SK-MEL-5 (cell line): ENCODE measurements at regions not wholly inside any gene's neighbourhood (a gene's known extent, or its start where the extent isn't known, plus 50 kb on each side); places are given as distances from the start of the nearest gene placed in this dataset.

ENCODE experiments used
- DNase-seq: peaks from one replicate; pipeline ENCODE4 v3.0.0-alpha.2; 2016; ENCODE audit warnings: low read depth, low spot score
- in situ Hi-C: cut with HindIII; loops from 2 replicates; pipeline ENCODE4 v1.10.0; 2016; ENCODE audit warnings: low sequenced_read_pairs, high pct_unique_total_duplicates, low pct_unique_long_range_greater_than_20kb

DNA sequence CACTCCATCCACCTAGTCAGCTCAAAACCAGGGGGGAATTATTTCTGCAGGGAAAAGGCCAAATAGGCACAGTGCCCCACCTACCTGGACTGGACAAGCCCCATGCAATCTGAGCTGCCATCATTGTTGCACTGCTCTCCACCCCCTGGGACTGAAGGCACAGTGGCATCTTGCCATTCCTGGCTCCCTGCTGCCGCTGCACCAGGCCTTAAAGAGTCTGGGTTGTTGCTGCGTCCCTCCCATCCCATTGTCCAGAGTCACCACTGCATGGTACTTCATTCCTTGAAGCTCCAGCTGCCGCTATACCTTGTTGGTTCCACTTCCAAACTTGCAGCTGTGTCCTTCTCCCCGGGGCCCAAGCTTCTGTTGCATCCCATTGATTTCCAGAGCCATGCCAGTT, 629.7 kb downstream of the STIM2 start:
- DNase-seq = no peak
- in situ Hi-C loops = no loop called here

- in situ Hi-C loops = no loop called here
- DNase-seq = no peak
Measured at GRCh38 chr4:27490766-27491165, 630.1 kb downstream of the STIM2 start.

- in situ Hi-C loops = no loop called here
- DNase-seq = no peak
Measured at GRCh38 chr4:27506401-27506800, 645.8 kb downstream of the STIM2 start.

DNA sequence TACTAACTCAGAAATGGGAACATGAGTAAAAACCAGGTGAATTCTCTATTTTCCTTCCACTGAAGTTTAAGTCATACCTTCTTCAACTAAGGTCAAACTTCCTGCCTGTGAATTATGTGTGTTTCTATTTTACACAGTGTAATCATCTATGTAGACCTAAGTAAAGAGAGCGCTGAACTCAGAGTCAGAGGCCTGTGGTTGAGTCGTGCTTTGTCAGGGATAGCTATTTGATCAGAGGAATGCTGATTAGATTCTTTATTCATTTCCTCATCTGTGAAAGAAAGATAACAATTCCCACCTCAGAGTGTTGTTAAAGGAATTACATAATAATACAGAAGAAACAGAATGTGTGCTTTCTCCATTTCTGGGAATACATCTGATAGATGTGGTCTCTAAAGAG, 654.1 kb downstream of the STIM2 start:
- DNase-seq = no peak
- in situ Hi-C loops = no loop called here

DNA sequence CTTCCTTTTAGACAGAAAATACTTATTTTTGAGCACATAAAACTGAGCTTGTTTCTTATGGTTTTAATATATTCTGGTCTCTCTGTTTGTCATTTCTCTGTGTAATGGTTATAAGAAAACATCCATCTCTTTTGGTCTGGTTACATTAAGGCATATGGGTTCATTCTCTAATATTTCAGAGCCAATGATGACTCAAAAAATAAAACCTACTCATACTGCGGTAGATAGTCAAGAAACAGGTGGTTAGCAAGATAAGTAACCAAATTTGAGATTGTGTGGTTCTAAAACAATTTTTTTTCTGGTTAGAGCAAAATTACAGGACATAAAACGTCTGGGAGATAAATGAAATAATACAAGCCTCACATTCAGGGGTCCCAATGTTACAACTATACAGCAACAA, 654.5 kb downstream of the STIM2 start:
- DNase-seq = no peak
- in situ Hi-C loops = no loop called here

DNA sequence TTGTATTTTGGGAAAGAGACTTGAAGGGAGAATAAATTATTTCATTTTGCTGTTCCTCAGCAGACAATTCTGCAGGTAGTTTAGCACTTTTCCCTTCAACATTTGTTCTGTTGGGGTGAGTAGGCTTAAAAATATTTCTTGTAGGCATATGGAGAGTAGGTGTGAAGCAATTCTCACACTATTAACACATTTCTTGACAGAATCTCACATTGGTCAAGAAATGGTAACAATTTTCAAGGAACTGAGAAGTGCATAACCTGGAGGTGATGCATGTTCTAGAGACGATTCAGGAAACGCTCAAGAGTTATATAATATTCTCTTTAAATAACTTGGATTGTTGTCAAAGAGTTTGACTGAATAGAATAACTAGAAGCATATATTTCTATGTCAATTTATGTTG, 658.2 kb downstream of the STIM2 start:
- no peak for DNase-seq
- in situ Hi-C loops = no loop called here

DNA sequence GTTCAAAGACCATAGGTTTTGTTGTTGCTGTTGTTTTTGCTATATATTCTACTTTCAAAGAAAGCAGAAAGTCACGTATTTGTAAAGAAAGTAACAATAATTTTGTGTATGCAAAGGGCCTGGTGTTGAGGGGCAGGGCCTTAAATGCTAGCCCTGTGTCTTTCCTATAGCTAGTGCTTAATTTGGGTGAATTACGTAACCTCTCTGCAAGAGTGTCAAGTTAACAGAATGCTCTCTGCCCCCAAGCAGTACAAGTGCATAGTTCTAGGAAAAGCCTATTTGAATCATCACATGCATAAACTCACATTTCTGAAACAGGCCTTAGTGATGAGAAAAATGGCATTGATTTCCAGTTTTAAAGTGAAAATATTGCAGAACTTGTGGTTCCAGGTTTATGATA, 663.6 kb downstream of the STIM2 start:
- in situ Hi-C loops = no loop called here
- no peak for DNase-seq

GRCh38 chr4:27534488-27534887, 673.8 kb downstream of the STIM2 start:
- in situ Hi-C loops = no loop called here
- no peak for DNase-seq

- DNase-seq = peak; percentile 1
- in situ Hi-C loops = no loop called here
Measured at GRCh38 chr4:27568236-27568951, 707.8 kb downstream of the STIM2 start.

GRCh38 chr4:27568952-27569319, 708.3 kb downstream of the STIM2 start:
- in situ Hi-C loops = no loop called here
- DNase-seq = no peak

DNA sequence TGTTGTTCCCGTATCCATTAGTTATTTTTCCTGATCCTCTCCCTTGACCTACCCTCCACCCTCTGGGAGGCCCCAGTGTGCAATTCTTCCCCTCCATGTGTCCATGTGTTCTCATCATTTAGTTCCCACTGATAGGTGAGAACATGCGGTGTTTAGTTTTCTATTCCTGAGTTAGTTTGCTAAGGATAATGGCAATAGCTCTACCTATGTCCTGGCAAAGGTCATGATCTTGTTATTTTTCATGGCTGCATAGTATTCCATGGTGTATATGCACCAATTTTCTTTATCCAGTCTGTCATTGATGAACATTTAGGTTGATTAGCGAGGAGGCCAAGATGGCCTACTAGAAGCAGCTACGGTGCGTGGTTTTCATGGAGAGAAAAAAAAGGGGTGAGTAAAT, 714.1 kb downstream of the STIM2 start:
- no peak for DNase-seq
- in situ Hi-C loops = no loop called here

DNA sequence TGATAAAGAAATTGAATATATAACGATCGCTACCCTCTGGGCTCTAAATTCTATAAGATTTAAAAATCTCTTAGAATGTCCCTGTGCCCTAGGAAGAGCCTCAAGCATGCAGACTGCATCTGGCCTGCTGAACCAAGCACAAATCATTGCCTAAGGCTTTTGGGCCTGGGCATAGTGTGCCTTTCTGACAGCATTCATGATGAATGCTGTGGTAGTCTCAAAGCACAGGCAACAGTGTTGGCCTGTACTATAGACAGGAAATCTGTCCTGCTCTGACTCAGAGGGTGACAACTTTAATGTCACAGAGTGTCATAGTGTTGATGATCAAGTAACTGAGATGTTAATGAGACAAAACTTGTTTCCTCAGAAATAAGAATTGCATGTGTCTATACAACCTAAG, 717.3 kb downstream of the STIM2 start:
- DNase-seq = no peak
- in situ Hi-C loops = no loop called here

DNA sequence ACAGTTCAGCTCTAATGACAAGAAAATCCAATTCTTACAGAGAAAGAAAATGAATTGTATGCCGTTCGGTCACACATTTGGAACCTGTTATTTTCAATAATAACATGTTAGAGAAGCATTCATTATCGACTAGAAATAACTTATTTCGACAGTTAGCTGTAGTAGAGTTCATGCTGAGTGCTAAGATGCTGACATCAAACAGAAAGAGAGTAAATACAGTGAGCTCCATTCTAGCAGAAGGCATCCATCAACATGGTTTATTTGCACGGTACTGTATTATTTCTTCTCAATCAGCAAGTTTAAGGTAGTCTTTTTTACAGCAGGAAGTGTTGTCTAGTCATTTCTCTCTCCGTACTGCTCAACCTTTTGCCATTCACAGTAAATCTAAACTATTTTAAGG, 732.1 kb downstream of the STIM2 start:
- DNase-seq = no peak
- in situ Hi-C loops = no loop called here

DNA sequence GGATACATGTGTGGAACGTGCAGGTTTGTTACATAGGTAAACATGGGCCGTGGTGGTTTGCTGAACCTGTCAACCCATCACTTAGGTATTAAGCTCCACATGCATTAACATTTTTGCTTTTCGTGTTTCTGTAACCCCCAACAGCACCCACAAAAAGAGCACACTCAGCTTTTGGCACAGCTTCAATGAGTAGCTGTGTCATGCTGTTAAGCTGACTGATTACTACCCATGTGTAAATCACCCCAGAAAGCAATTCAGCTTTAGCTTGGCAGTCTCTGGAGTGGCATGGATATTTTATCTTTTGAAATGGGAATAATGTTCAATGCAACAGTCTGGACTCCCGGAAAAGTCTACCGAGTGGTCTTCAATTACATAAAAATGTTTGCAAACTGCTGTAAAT, 734.3 kb downstream of the STIM2 start:
- DNase-seq = no peak
- in situ Hi-C loops = no loop called here

GRCh38 chr4:27595571-27596360, 735.1 kb downstream of the STIM2 start:
- in situ Hi-C loops = no loop called here
- DNase-seq = no peak

- DNase-seq = no peak
- in situ Hi-C loops = no loop called here
Measured at GRCh38 chr4:27602172-27602571, 741.5 kb downstream of the STIM2 start.

GRCh38 chr4:27604692-27605091, 744.1 kb downstream of the STIM2 start:
- DNase-seq = no peak
- in situ Hi-C loops = no loop called here

DNA sequence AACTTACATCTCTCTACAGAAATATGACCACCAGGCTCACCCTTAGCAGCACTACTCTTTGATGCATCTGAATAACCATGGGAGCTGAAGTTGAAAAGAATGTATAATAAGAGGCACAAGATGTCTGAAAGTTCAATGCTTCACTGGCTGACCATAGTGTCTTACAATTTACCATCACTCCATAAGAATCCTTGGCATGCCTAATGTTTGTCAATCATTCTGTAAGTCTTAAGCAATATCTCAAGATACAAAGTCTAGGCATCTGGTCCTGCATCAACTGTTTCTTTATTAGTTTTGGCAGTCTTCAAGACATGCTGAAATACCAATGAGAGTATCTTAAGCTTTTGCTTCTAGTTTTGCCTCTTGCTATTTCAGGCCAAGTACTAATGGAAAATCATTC, 755.5 kb downstream of the STIM2 start:
- no peak for DNase-seq
- in situ Hi-C loops = no loop called here

DNA sequence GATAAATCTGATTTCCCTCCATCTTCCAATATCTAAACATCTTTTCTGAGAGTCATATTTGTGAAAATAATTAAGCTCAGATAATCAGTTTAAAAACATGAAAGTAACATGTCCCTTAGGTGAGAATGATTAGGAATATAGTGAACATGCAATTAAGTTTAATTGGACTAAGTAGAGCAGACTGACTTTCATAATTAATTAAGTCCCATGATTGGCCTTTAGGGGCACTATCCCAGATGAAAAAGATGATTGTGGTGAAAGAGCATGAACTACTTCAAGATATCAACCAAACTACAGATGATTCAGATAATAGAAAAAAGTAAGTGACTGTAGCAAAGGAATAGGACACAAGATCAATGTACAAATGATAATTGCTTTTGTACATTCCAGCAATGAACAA, 758.8 kb downstream of the STIM2 start:
- in situ Hi-C loops = no loop called here
- no peak for DNase-seq
